Endothelial cell of umbilical vein (primary cell): ENCODE measurements at regions not wholly inside any gene's neighbourhood (a gene's known extent, or its start where the extent isn't known, plus 50 kb on each side); places are given as distances from the start of the nearest gene placed in this dataset.

Experiments
- BruUV-seq: library from RNA; stranded (reverse); fragments of 400-500 nt; replicated peaks from 2 replicates; lab custom pipeline; 2021; lab: Mats Ljungman, UMichigan
- CTCF ChIA-PET: fragments of 300-600, 350-600 bp; sonication (Branson Sonifier 250); formaldehyde crosslinking; loops from one replicate; lab custom pipeline; 2021; ENCODE audit warnings: antibody characterized with exemption, inconsistent platforms; lab: Charles Lee
- POLR2A ChIA-PET: fragments of 300-600, 350-600 bp; sonication (Branson Sonifier 250); formaldehyde crosslinking; loops from one replicate; lab custom pipeline; 2021; ENCODE audit warnings: antibody characterized with exemption, inconsistent platforms; lab: Charles Lee
- DNase-seq: peaks from one replicate; pipeline ENCODE4 v3.0.0-alpha.2; 2011; ENCODE audit warnings: low read depth, low spot score
- FAIRE-seq: peaks from 2 replicates; lab custom pipeline; 2011; peaks lifted over from hg19 to GRCh38; lab: Jason Lieb, UNC
- H2AFZ ChIP-seq: 2 replicates; pipeline ENCODE4 v1.6.0; 2012; ENCODE audit warnings: low read depth, low read length, control low read depth, inconsistent platforms
- H3K27ac ChIP-seq: 2 replicates; pipeline ENCODE4 v1.5.1; 2011; ENCODE audit warnings: low read depth, mild to moderate bottlenecking, control low read depth, low read length, moderate library complexity; ENCODE audit not compliant: insufficient read depth
- H3K27me3 ChIP-seq, 2 experiments: 2 replicates each; pipeline versions ENCODE4 v1.6.0 to v1.6.1; 2011; ENCODE audit warnings: low read length in 2 of 2, mixed read lengths in 1 of 2; ENCODE audit not compliant: control insufficient read depth in 2 of 2, insufficient read depth in 2 of 2
- H3K36me3 ChIP-seq, 2 experiments: 2 replicates in 1 of 2; 3 replicates in 1 of 2; pipeline ENCODE4 v1.5.1; 2011; ENCODE audit warnings: low read length in 2 of 2, mild to moderate bottlenecking in 1 of 2, moderate library complexity in 1 of 2; ENCODE audit not compliant: control insufficient read depth in 2 of 2, insufficient read depth in 2 of 2; ENCODE audit errors: extremely low read depth in 1 of 2
- H3K4me1 ChIP-seq: 3 replicates; pipeline ENCODE4 v1.5.1; 2011; ENCODE audit warnings: mild to moderate bottlenecking, low read length; ENCODE audit not compliant: control insufficient read depth, insufficient read depth; ENCODE audit errors: extremely low read depth
- H3K4me2 ChIP-seq: 2 replicates; pipeline ENCODE4 v1.6.1; 2011; ENCODE audit warnings: low read length, control low read depth, mixed read lengths; ENCODE audit not compliant: insufficient read depth
- H3K4me3 ChIP-seq, 3 experiments: fragments of 200-600 bp in 1 of 3; sonication (generic), shearing (Covaris generic) in 1 of 3; replicated peaks in 1 of 3; 2 replicates each; pipeline ENCODE4 v1.5.1; 2011 to 2016; ENCODE audit warnings: control low read depth in 3 of 3, low read length in 3 of 3, mild to moderate bottlenecking in 2 of 3, inconsistent platforms in 1 of 3, low read depth in 1 of 3, moderate library complexity in 1 of 3; ENCODE audit not compliant: insufficient read depth in 1 of 3
- H3K79me2 ChIP-seq: 2 replicates; pipeline ENCODE4 v1.6.0; 2012; ENCODE audit warnings: low read length, inconsistent platforms; ENCODE audit not compliant: control insufficient read depth, insufficient read depth
- H3K9ac ChIP-seq: replicated peaks from 2 replicates; pipeline ENCODE3; 2011; ENCODE audit warnings: low read length, control low read depth; ENCODE audit not compliant: insufficient read depth; ENCODE audit errors: extremely low read depth
- H3K9me1 ChIP-seq: replicated peaks from 3 replicates; pipeline ENCODE4 v1.6.0; 2011; ENCODE audit warnings: mild to moderate bottlenecking, low read length; ENCODE audit not compliant: control insufficient read depth, insufficient read depth; ENCODE audit errors: extremely low read depth
- H3K9me3 ChIP-seq: replicated peaks from 2 replicates; pipeline ENCODE4 v1.5.1; 2012; ENCODE audit warnings: low read length, inconsistent platforms; ENCODE audit not compliant: control insufficient read depth, insufficient read depth
- H4K20me1 ChIP-seq: replicated peaks from 2 replicates; pipeline ENCODE3; 2011; ENCODE audit warnings: mild to moderate bottlenecking, low read length; ENCODE audit not compliant: control insufficient read depth, insufficient read depth; ENCODE audit errors: extremely low read depth
- JUN ChIP-seq: IDR thresholded peaks from 2 replicates; pipeline ENCODE4 v1.6.1; 2011; ENCODE audit warnings: borderline replicate concordance, low read depth; ENCODE audit not compliant: insufficient read length, insufficient read depth
- POLR2A ChIP-seq: IDR thresholded peaks from 2 replicates; pipeline ENCODE4 v1.6.1; 2012; ENCODE audit warnings: low read depth, mild to moderate bottlenecking, control low read depth, low read length
- dilution Hi-C: fragments of 300-500 bp; cut with MboI; formaldehyde crosslinking; loops from one replicate; pipeline ENCODE4 v1.15.0; 2019; ENCODE audit warnings: low sequenced_read_pairs; ENCODE audit not compliant: extremely low pct_ligation_motif_present
- intact Hi-C: fragments of 100-400 bp; cut with micrococcal nuclease; formaldehyde crosslinking; loops from one replicate; pipeline ENCODE4 v1.10.0; 2022
- TF ChIP-seq, protein P1 (sequence below), 2 donors: IDR thresholded peaks; 1 replicate in 1 of 2; 2 replicates in 1 of 2; pipeline ENCODE4 v1.5.1; 2011; ENCODE audit warnings: low read length in 2 of 2, mild to moderate bottlenecking in 2 of 2, moderate library complexity in 2 of 2, control low read depth in 1 of 2, inconsistent platforms in 1 of 2, low read depth in 1 of 2; ENCODE audit not compliant: insufficient read depth in 1 of 2; ENCODE audit errors: extremely low read depth in 1 of 2

- ChIA-PET POLR2A (no interaction called here), CTCF (no interaction called here)
- FAIRE-seq (no peak), DNase-seq (no peak)
- no TSS peak for BruUV-seq
- H3K9ac ChIP-seq = no peak overlapping the region
- H3K79me2 ChIP-seq = no peaks in the 10 kb centered on the region
- no peaks in the 10 kb centered on the region for H3K27me3 ChIP-seq
- dilution Hi-C loops (no loop called here), intact Hi-C loops (no loop called here)
- no peak overlapping the region for H3K4me2 ChIP-seq
- no peak overlapping the region for H2AFZ ChIP-seq
- H4K20me1 ChIP-seq = no peaks in the 10 kb centered on the region
- H3K9me3 ChIP-seq = no peaks in the 10 kb centered on the region
- H3K36me3 ChIP-seq = no peaks in the 10 kb centered on the region
- H3K27ac ChIP-seq = no peak overlapping the region
- no peaks in the 10 kb centered on the region for H3K9me1 ChIP-seq
- no peak overlapping the region for H3K4me3 ChIP-seq
- H3K4me1 ChIP-seq = no peaks in the 10 kb centered on the region
- no peak for TF ChIP-seq JUN
Observed at GRCh38 chr13:103715335-103715734, 649.1 kb upstream of the SLC10A2 start.

GRCh38 chr13:103703246-103703645, 637.0 kb upstream of the SLC10A2 start:
- Histone ChIP-seq H3K27ac (no peak overlapping the region), H3K9ac (no peak overlapping the region), H3K9me1 (no peaks in the 10 kb centered on the region), H4K20me1 (no peaks in the 10 kb centered on the region), H3K9me3 (no peaks in the 10 kb centered on the region), H2AFZ (no peak overlapping the region), H3K36me3 (no peaks in the 10 kb centered on the region), H3K27me3 (no peaks in the 10 kb centered on the region), H3K4me3 (no peak overlapping the region), H3K4me2 (no peak overlapping the region), H3K4me1 (no peaks in the 10 kb centered on the region), H3K79me2 (no peaks in the 10 kb centered on the region)
- TF ChIP-seq POLR2A = no peak
- TF ChIP-seq, protein P1, sequence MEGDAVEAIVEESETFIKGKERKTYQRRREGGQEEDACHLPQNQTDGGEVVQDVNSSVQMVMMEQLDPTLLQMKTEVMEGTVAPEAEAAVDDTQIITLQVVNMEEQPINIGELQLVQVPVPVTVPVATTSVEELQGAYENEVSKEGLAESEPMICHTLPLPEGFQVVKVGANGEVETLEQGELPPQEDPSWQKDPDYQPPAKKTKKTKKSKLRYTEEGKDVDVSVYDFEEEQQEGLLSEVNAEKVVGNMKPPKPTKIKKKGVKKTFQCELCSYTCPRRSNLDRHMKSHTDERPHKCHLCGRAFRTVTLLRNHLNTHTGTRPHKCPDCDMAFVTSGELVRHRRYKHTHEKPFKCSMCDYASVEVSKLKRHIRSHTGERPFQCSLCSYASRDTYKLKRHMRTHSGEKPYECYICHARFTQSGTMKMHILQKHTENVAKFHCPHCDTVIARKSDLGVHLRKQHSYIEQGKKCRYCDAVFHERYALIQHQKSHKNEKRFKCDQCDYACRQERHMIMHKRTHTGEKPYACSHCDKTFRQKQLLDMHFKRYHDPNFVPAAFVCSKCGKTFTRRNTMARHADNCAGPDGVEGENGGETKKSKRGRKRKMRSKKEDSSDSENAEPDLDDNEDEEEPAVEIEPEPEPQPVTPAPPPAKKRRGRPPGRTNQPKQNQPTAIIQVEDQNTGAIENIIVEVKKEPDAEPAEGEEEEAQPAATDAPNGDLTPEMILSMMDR (IDR thresholded peaks at IDR 0.05; ENCODE audit: extremely low read depth in 1 of 2, insufficient read depth in 1 of 2, low read depth in 1 of 2, low read length in 2 of 2) = no peak
- intact Hi-C loops = no loop called here
- POLR2A ChIA-PET = no interaction called here
- CTCF ChIA-PET = no interaction called here
- dilution Hi-C loops = no loop called here
- no TSS peak for BruUV-seq
- DNase-seq (no peak), FAIRE-seq (no peak)
